ENCODE measurements at regions not wholly inside any gene's neighbourhood (a gene's known extent, or its start where the extent isn't known, plus 50 kb on each side); places are given as distances from the start of the nearest gene placed in this dataset.

DNA sequence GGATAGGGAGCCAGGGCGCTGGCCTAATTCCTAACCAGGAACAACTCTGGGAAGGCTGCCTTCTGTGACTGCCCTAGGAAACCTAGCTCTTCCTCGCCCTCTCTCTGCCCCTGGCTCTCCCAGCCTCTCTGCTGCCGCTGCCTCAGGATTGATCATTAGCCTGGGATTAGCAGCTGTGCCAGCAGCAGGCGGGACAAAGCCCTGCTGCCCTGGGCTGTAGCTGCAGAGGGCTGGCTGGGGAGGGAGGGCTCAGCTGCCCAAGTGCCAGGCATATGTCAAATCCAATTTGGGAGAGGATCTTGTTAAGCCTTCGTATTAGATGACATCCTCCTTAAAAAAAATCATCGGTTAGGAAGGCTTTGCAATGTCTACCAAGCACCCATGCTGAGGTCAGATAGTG, 144.8 kb upstream of the CCL2 start:
- no peak overlapping the region for H3K27ac Mint-ChIP-seq (ENCODE audit: unreplicated experiment)
- intact Hi-C loops (cut with micrococcal nuclease; ENCODE audit: unreplicated experiment), result no loop called here
- TF ChIP-seq, protein P1, sequence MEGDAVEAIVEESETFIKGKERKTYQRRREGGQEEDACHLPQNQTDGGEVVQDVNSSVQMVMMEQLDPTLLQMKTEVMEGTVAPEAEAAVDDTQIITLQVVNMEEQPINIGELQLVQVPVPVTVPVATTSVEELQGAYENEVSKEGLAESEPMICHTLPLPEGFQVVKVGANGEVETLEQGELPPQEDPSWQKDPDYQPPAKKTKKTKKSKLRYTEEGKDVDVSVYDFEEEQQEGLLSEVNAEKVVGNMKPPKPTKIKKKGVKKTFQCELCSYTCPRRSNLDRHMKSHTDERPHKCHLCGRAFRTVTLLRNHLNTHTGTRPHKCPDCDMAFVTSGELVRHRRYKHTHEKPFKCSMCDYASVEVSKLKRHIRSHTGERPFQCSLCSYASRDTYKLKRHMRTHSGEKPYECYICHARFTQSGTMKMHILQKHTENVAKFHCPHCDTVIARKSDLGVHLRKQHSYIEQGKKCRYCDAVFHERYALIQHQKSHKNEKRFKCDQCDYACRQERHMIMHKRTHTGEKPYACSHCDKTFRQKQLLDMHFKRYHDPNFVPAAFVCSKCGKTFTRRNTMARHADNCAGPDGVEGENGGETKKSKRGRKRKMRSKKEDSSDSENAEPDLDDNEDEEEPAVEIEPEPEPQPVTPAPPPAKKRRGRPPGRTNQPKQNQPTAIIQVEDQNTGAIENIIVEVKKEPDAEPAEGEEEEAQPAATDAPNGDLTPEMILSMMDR (IDR thresholded peaks at IDR 0.05; ENCODE audit: insufficient read depth in 1 of 2, low read depth in 1 of 2, low read length in 1 of 2, severe bottlenecking in 1 of 2, unreplicated experiment in 1 of 2), result no peak
- POLR2A ChIA-PET, result no interaction called here
- no peaks in the 10 kb centered on the region for H3K9me3 Mint-ChIP-seq (ENCODE audit: unreplicated experiment)
- H3K4me1 Mint-ChIP-seq (ENCODE audit: low read depth, unreplicated experiment), result no peaks in the 10 kb centered on the region
- Histone ChIP-seq H3K4me1 (no peaks in the 10 kb centered on the region), H3K36me3 (ENCODE audit: control insufficient read depth, insufficient read depth, low read length) (no peaks in the 10 kb centered on the region), H3K27me3 (replicated peaks; ENCODE audit: control insufficient read depth, insufficient read depth, low read length) (peaks cover 2% of the 10 kb centered on the region), H3K4me3 (ENCODE audit: low read depth, low read length) (no peak overlapping the region), H3K9me3 (no peaks in the 10 kb centered on the region)
- H3K27me3 Mint-ChIP-seq (ENCODE audit: insufficient read depth, unreplicated experiment), result peaks cover 34% of the 10 kb centered on the region
- H3K36me3 Mint-ChIP-seq (ENCODE audit: insufficient read depth, unreplicated experiment), result no peaks in the 10 kb centered on the region
- CTCF ChIA-PET, result no interaction called here
- DNase-seq, result no peak
- no TSS peak for BruUV-seq (replicated peaks)
- no peak overlapping the region for H3K4me3 Mint-ChIP-seq (ENCODE audit: unreplicated experiment)

DNA sequence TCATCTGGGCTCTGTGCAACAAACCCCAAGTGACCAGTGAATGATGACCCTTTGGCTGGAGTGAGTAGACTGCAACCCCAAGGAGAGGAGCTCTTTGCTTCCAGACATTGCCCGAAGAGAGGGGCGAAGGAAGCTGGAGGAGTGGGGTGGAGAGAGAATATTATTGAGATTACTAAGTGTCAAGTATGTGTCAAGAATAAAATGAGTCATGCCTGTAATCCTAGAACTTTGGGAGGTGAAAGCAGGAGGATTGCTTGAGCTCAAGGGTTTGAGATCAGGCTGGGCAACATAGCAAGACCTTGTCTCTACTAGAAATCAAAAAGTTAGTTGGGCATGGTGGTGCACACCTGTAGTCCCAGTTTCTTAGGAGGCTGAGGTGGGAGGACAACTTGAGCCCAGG, 142.0 kb upstream of the CCL2 start:
- H3K9me3 Mint-ChIP-seq (ENCODE audit: unreplicated experiment), result no peaks in the 10 kb centered on the region
- no peaks in the 10 kb centered on the region for H3K36me3 Mint-ChIP-seq (ENCODE audit: insufficient read depth, unreplicated experiment)
- H3K4me3 ChIP-seq (ENCODE audit: low read depth, low read length), result no peak overlapping the region
- peaks cover 29% of the 10 kb centered on the region for H3K27me3 Mint-ChIP-seq (ENCODE audit: insufficient read depth, unreplicated experiment)
- BruUV-seq (replicated peaks), result no TSS peak
- peaks cover 2% of the 10 kb centered on the region for H3K27me3 ChIP-seq (replicated peaks; ENCODE audit: control insufficient read depth, insufficient read depth, low read length)
- ChIA-PET CTCF (no interaction called here), POLR2A (no interaction called here)
- intact Hi-C loops (cut with micrococcal nuclease; ENCODE audit: unreplicated experiment), result no loop called here
- TF ChIP-seq, protein P1 (IDR thresholded peaks at IDR 0.05; ENCODE audit: insufficient read depth in 1 of 2, low read depth in 1 of 2, low read length in 1 of 2, severe bottlenecking in 1 of 2, unreplicated experiment in 1 of 2), result no peak
- H3K4me3 Mint-ChIP-seq (ENCODE audit: unreplicated experiment), result no peak overlapping the region
- no peak overlapping the region for H3K27ac Mint-ChIP-seq (ENCODE audit: unreplicated experiment)
- H3K4me1 Mint-ChIP-seq (ENCODE audit: low read depth, unreplicated experiment), result no peaks in the 10 kb centered on the region
- no peaks in the 10 kb centered on the region for H3K9me3 ChIP-seq
- no peaks in the 10 kb centered on the region for H3K4me1 ChIP-seq
- no peaks in the 10 kb centered on the region for H3K36me3 ChIP-seq (ENCODE audit: control insufficient read depth, insufficient read depth, low read length)
- DNase-seq, result no peak

DNA sequence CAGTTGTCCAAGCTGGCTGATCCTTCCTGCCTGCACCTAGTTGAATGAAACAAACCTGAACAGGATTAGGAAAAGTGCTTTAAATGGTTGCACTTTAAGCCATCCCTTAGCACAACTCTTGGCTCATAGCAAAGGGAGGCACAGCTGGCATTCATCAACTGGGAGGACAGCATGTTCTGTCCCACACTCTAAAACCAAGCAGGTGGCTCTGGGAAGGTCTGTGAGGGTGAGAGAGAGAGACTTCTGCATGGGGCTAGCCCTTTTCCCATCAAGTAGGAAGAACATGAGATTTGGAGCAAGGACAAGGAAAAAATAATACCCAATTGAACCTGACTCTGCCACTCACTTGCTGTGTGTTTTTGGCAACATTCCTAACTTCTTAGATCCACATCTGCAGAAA, 140.9 kb upstream of the CCL2 start:
- Mint-ChIP-seq H3K4me1 (ENCODE audit: low read depth, unreplicated experiment) (no peaks in the 10 kb centered on the region), H3K4me3 (ENCODE audit: unreplicated experiment) (no peak overlapping the region), H3K27ac (ENCODE audit: unreplicated experiment) (no peak overlapping the region), H3K36me3 (ENCODE audit: insufficient read depth, unreplicated experiment) (no peaks in the 10 kb centered on the region), H3K9me3 (ENCODE audit: unreplicated experiment) (no peaks in the 10 kb centered on the region), H3K27me3 (ENCODE audit: insufficient read depth, unreplicated experiment) (peaks cover 29% of the 10 kb centered on the region)
- Histone ChIP-seq H3K27me3 (replicated peaks; ENCODE audit: control insufficient read depth, insufficient read depth, low read length) (peaks cover 2% of the 10 kb centered on the region), H3K36me3 (ENCODE audit: control insufficient read depth, insufficient read depth, low read length) (no peaks in the 10 kb centered on the region), H3K4me3 (ENCODE audit: low read depth, low read length) (no peak overlapping the region), H3K9me3 (no peaks in the 10 kb centered on the region), H3K4me1 (no peaks in the 10 kb centered on the region)
- POLR2A ChIA-PET, result no interaction called here
- TF ChIP-seq, protein P1 (IDR thresholded peaks at IDR 0.05; ENCODE audit: insufficient read depth in 1 of 2, low read depth in 1 of 2, low read length in 1 of 2, severe bottlenecking in 1 of 2, unreplicated experiment in 1 of 2), result no peak
- intact Hi-C loops (cut with micrococcal nuclease; ENCODE audit: unreplicated experiment), result no loop called here
- CTCF ChIA-PET, result no interaction called here
- BruUV-seq (replicated peaks), result no TSS peak
- DNase-seq, result no peak
